Thyroid gland (tissue), 4 donors: ENCODE measurements at regions not wholly inside any gene's neighbourhood (a gene's known extent, or its start where the extent isn't known, plus 50 kb on each side); places are given as distances from the start of the nearest gene placed in this dataset.

Experiments used
- CTCF ChIP-seq, 6 experiments: fragments of 200-600 bp in 3 of 6; fragments of 450-650 bp in 3 of 6; sonication (generic) in 3 of 6; IDR thresholded peaks; one replicate each; pipeline ENCODE4 v1.5.1; 2016 to 2019; ENCODE audit warnings: antibody characterized with exemption in 6 of 6, mild to moderate bottlenecking in 2 of 6, inconsistent platforms in 1 of 6, moderate library complexity in 1 of 6
- POLR2A ChIP-seq, 2 donors: fragments of 450-650 bp; IDR thresholded peaks; one replicate each; pipeline ENCODE4 v1.6.1; 2017; ENCODE audit warnings: antibody characterized with exemption in 2 of 2, mild to moderate bottlenecking in 2 of 2, moderate library complexity in 1 of 2

- no peak for TF ChIP-seq CTCF (IDR thresholded peaks at IDR 0.05)
- TF ChIP-seq POLR2A (IDR thresholded peaks at IDR 0.05) = no peak
Measured at GRCh38 chrX:20459410-20460350, 193.0 kb upstream of the RPS6KA3 start.
